Large intestine (tissue), 3 donors: ENCODE measurements at regions not wholly inside any gene's neighbourhood (a gene's known extent, or its start where the extent isn't known, plus 50 kb on each side); places are given as distances from the start of the nearest gene placed in this dataset.

Source experiments
- DNase-seq, 2 donors: peaks; one replicate each; pipeline versions ENCODE4 v3.0.0 to v3.0.0-alpha.2; 2013
- H3K27ac ChIP-seq: one replicate; pipeline ENCODE4 v1.5.1; 2013; ENCODE audit warnings: low read length
- H3K27me3 ChIP-seq: 2 replicates; pipeline ENCODE4 v1.6.1; 2013; ENCODE audit warnings: low read length; ENCODE audit not compliant: control insufficient read depth, insufficient read depth
- H3K36me3 ChIP-seq: 2 replicates; pipeline ENCODE4 v1.6.1; 2013; ENCODE audit warnings: low read length; ENCODE audit not compliant: control insufficient read depth, insufficient read depth
- H3K4me1 ChIP-seq: one replicate; pipeline ENCODE4 v1.6.1; 2013; ENCODE audit warnings: low read length; ENCODE audit not compliant: control insufficient read depth, insufficient read depth
- H3K4me3 ChIP-seq: one replicate; pipeline ENCODE4 v1.5.1; 2013; ENCODE audit warnings: low read length
- H3K9me3 ChIP-seq: one replicate; pipeline ENCODE4 v1.6.1; 2013; ENCODE audit warnings: mild to moderate bottlenecking, low read depth, low read length, moderate library complexity; ENCODE audit not compliant: control insufficient read depth
- WGBS: methylation state at CpG from one replicate; pipeline ENCODE4 v1.1.5; 2013; ENCODE audit warnings: low lambda C conversion rate; ENCODE audit not compliant: insufficient coverage; 5-methylcytosine and 5-hydroxymethylcytosine counted together

- Histone ChIP-seq H3K27me3 (no peaks in the 10 kb centered on the region), H3K4me1 (no peaks in the 10 kb centered on the region), H3K9me3 (no peaks in the 10 kb centered on the region), H3K36me3 (no peaks in the 10 kb centered on the region), H3K27ac (no peak overlapping the region), H3K4me3 (no peak overlapping the region)
- DNase-seq = peak in 1 of 2 donors; percentile 21
Observed at GRCh38 chr4:108292229-108292628, 123.5 kb upstream of the LEF1 start.

- H3K36me3 ChIP-seq = no peaks in the 10 kb centered on the region
- no CpG with 5 or more reads among the region's 2 CpGs for WGBS
- no peak overlapping the region for H3K27ac ChIP-seq
- DNase-seq = no peak
- H3K27me3 ChIP-seq = no peaks in the 10 kb centered on the region
- no peaks in the 10 kb centered on the region for H3K4me1 ChIP-seq
- H3K9me3 ChIP-seq = no peaks in the 10 kb centered on the region
- no peak overlapping the region for H3K4me3 ChIP-seq
Observed at GRCh38 chr4:108291137-108291536, 122.4 kb upstream of the LEF1 start.

- no peak overlapping the region for H3K27ac ChIP-seq
- WGBS = 100% methylated on average over 1 of the region's 1 CpG
- H3K4me3 ChIP-seq = no peak overlapping the region
- H3K4me1 ChIP-seq = no peaks in the 10 kb centered on the region
- DNase-seq = no peak
- no peaks in the 10 kb centered on the region for H3K9me3 ChIP-seq
- no peaks in the 10 kb centered on the region for H3K36me3 ChIP-seq
- H3K27me3 ChIP-seq = peaks cover 2% of the 10 kb centered on the region
Observed at GRCh38 chr4:108287834-108288413, 119.2 kb upstream of the LEF1 start.

GRCh38 chr4:108280072-108280471 is 111.3 kb upstream of the LEF1 start:
- Histone ChIP-seq H3K4me1 (no peaks in the 10 kb centered on the region), H3K4me3 (no peak overlapping the region), H3K27me3 (peaks cover 1% of the 10 kb centered on the region), H3K9me3 (no peaks in the 10 kb centered on the region), H3K27ac (no peak overlapping the region), H3K36me3 (no peaks in the 10 kb centered on the region)
- no peak for DNase-seq

GRCh38 chr4:108276690-108277089 is 108.0 kb upstream of the LEF1 start:
- Histone ChIP-seq H3K4me3 (no peak overlapping the region), H3K4me1 (no peaks in the 10 kb centered on the region), H3K9me3 (no peaks in the 10 kb centered on the region), H3K36me3 (no peaks in the 10 kb centered on the region), H3K27me3 (no peaks in the 10 kb centered on the region), H3K27ac (no peak overlapping the region)
- no peak for DNase-seq
- 88% methylated on average over 1 of the region's 3 CpGs for WGBS

GRCh38 chr4:108272986-108273385 is 104.3 kb upstream of the LEF1 start:
- DNase-seq = no peak
- no peak overlapping the region for H3K27ac ChIP-seq
- no peak overlapping the region for H3K4me3 ChIP-seq
- no peaks in the 10 kb centered on the region for H3K36me3 ChIP-seq
- H3K4me1 ChIP-seq = no peaks in the 10 kb centered on the region
- no peaks in the 10 kb centered on the region for H3K9me3 ChIP-seq
- H3K27me3 ChIP-seq = no peaks in the 10 kb centered on the region

- no peaks in the 10 kb centered on the region for H3K36me3 ChIP-seq
- no peak overlapping the region for H3K4me3 ChIP-seq
- WGBS = 100% methylated on average over 1 of the region's 2 CpGs
- H3K27me3 ChIP-seq = no peaks in the 10 kb centered on the region
- no peak overlapping the region for H3K27ac ChIP-seq
- no peaks in the 10 kb centered on the region for H3K4me1 ChIP-seq
- no peak for DNase-seq
- no peaks in the 10 kb centered on the region for H3K9me3 ChIP-seq
Observed at GRCh38 chr4:108272561-108272960, 103.8 kb upstream of the LEF1 start.

- DNase-seq = no peak
- Histone ChIP-seq H3K4me1 (no peaks in the 10 kb centered on the region), H3K27ac (no peak overlapping the region), H3K27me3 (no peaks in the 10 kb centered on the region), H3K36me3 (no peaks in the 10 kb centered on the region), H3K9me3 (no peaks in the 10 kb centered on the region), H3K4me3 (no peak overlapping the region)
- 70% methylated on average over 1 of the region's 3 CpGs for WGBS
Observed at GRCh38 chr4:108272046-108272445, 103.3 kb upstream of the LEF1 start.

- no peak overlapping the region for H3K4me3 ChIP-seq
- DNase-seq = no peak
- H3K36me3 ChIP-seq = no peaks in the 10 kb centered on the region
- H3K27ac ChIP-seq = no peak overlapping the region
- H3K9me3 ChIP-seq = no peaks in the 10 kb centered on the region
- no peaks in the 10 kb centered on the region for H3K4me1 ChIP-seq
- 40% methylated on average over 1 of the region's 6 CpGs for WGBS
- H3K27me3 ChIP-seq = no peaks in the 10 kb centered on the region
Observed at GRCh38 chr4:108270466-108271450, 102.0 kb upstream of the LEF1 start.

GRCh38 chr4:108264693-108265092 is 96.0 kb upstream of the LEF1 start:
- H3K27me3 ChIP-seq = no peaks in the 10 kb centered on the region
- H3K27ac ChIP-seq = no peak overlapping the region
- no peaks in the 10 kb centered on the region for H3K4me1 ChIP-seq
- H3K9me3 ChIP-seq = no peaks in the 10 kb centered on the region
- H3K36me3 ChIP-seq = no peaks in the 10 kb centered on the region
- WGBS = 33% methylated on average over 1 of the region's 4 CpGs
- no peak for DNase-seq
- H3K4me3 ChIP-seq = no peak overlapping the region

GRCh38 chr4:108263057-108263456 is 94.3 kb upstream of the LEF1 start:
- DNase-seq = no peak
- 100% methylated on average over 1 of the region's 1 CpG for WGBS
- no peaks in the 10 kb centered on the region for H3K9me3 ChIP-seq
- no peaks in the 10 kb centered on the region for H3K36me3 ChIP-seq
- no peak overlapping the region for H3K27ac ChIP-seq
- H3K4me3 ChIP-seq = no peak overlapping the region
- no peaks in the 10 kb centered on the region for H3K27me3 ChIP-seq
- no peaks in the 10 kb centered on the region for H3K4me1 ChIP-seq
